Breast epithelium (tissue), 4 donors: ENCODE measurements at regions not wholly inside any gene's neighbourhood (a gene's known extent, or its start where the extent isn't known, plus 50 kb on each side); places are given as distances from the start of the nearest gene placed in this dataset.
A peak's percentile ranks its signal among the peaks of the same experiment; 100 is the strongest.

Experiments used
- DNase-seq, 2 donors: peaks; one replicate each; pipeline ENCODE4 v3.0.0-alpha.2; 2019; ENCODE audit warnings: low spot score in 2 of 2
- H3K27ac ChIP-seq, 2 donors: fragments of 200-600 bp; sonication (generic) in 1 of 2; one replicate each; pipeline ENCODE4 v1.5.1; 2016 to 2019; ENCODE audit warnings: mild to moderate bottlenecking in 1 of 2
- H3K27me3 ChIP-seq, 2 donors: fragments of 200-600 bp; sonication (generic) in 1 of 2; one replicate each; pipeline versions ENCODE4 v1.5.1 to v1.6.0; 2017 to 2019; ENCODE audit warnings: control low read depth in 1 of 2, mild to moderate bottlenecking in 1 of 2
- H3K36me3 ChIP-seq: fragments of 200-600 bp; one replicate; pipeline ENCODE4 v1.5.1; 2019
- H3K4me1 ChIP-seq, 2 donors: fragments of 200-600 bp; sonication (generic); one replicate each; pipeline ENCODE4 v1.5.1; 2016 to 2019; ENCODE audit warnings: control low read depth in 1 of 2
- H3K4me3 ChIP-seq, 3 donors: fragments of 200-600 bp; sonication (generic); 1 replicate in 2 of 3; 2 replicates in 1 of 3; pipeline ENCODE4 v1.5.1; 2016 to 2019; ENCODE audit warnings: mild to moderate bottlenecking in 3 of 3, moderate library complexity in 2 of 3
- H3K9me3 ChIP-seq, 2 donors: fragments of 200-600 bp; sonication (generic) in 1 of 2; one replicate each; pipeline ENCODE4 v1.5.1; 2016 to 2019; ENCODE audit warnings: control low read depth in 1 of 2
- POLR2A ChIP-seq: fragments of 450-650 bp; IDR thresholded peaks from one replicate; pipeline ENCODE4 v1.6.1; 2016; ENCODE audit warnings: antibody characterized with exemption, mild to moderate bottlenecking, moderate library complexity
- POLR2AphosphoS5 ChIP-seq, 3 donors: sonication (generic); formaldehyde crosslinking; IDR thresholded peaks; one replicate each; pipeline ENCODE4 v1.6.1; 2017; ENCODE audit warnings: antibody characterized with exemption in 3 of 3
- intact Hi-C: fragments of 100-400 bp; cut with DNase I; formaldehyde crosslinking; loops from one replicate; pipeline ENCODE4 v1.15.1; 2023; ENCODE audit warnings: low total_unique reads
- TF ChIP-seq, protein P1 (sequence below), 3 donors: fragments of 450-650 bp; IDR thresholded peaks; one replicate each; pipeline ENCODE4 v1.5.1; 2016 to 2017; ENCODE audit warnings: antibody characterized with exemption in 3 of 3, mild to moderate bottlenecking in 3 of 3, moderate library complexity in 3 of 3

DNA sequence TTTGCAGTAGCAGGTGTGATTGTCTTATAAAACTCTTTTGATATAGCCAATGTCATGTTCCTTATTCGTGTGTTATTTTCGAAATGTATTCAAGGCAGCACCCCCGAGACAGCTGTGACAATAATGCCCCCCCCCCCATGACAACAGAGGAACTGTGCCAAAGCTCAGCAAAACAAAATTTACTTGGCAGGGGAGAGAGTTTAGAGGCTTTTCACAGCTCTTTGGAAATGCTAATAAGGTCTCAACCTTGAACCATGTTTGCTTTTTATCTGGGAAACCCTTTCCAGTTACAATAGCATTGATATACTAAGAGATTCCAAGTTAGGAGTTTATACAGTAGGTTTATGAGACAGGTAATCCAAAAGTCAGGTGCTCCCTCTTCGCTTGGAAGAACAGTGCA is 56.4 kb upstream of the USP44 start:
- DNase-seq: no peak
- TF ChIP-seq, protein P1, sequence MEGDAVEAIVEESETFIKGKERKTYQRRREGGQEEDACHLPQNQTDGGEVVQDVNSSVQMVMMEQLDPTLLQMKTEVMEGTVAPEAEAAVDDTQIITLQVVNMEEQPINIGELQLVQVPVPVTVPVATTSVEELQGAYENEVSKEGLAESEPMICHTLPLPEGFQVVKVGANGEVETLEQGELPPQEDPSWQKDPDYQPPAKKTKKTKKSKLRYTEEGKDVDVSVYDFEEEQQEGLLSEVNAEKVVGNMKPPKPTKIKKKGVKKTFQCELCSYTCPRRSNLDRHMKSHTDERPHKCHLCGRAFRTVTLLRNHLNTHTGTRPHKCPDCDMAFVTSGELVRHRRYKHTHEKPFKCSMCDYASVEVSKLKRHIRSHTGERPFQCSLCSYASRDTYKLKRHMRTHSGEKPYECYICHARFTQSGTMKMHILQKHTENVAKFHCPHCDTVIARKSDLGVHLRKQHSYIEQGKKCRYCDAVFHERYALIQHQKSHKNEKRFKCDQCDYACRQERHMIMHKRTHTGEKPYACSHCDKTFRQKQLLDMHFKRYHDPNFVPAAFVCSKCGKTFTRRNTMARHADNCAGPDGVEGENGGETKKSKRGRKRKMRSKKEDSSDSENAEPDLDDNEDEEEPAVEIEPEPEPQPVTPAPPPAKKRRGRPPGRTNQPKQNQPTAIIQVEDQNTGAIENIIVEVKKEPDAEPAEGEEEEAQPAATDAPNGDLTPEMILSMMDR (IDR thresholded peaks at IDR 0.05): no peak
- no peak for TF ChIP-seq POLR2AphosphoS5 (IDR thresholded peaks at IDR 0.05)
- no peak for TF ChIP-seq POLR2A
- H3K36me3 ChIP-seq: no peaks in the 10 kb centered on the region
- H3K9me3 ChIP-seq: no peaks in the 10 kb centered on the region
- H3K4me1 ChIP-seq: no peaks in the 10 kb centered on the region
- H3K27me3 ChIP-seq: no peaks in the 10 kb centered on the region
- no peak overlapping the region for H3K4me3 ChIP-seq
- intact Hi-C loops: no loop called here
- H3K27ac ChIP-seq: peak overlapping the region in 1 of 2 donors; percentile 52

DNA sequence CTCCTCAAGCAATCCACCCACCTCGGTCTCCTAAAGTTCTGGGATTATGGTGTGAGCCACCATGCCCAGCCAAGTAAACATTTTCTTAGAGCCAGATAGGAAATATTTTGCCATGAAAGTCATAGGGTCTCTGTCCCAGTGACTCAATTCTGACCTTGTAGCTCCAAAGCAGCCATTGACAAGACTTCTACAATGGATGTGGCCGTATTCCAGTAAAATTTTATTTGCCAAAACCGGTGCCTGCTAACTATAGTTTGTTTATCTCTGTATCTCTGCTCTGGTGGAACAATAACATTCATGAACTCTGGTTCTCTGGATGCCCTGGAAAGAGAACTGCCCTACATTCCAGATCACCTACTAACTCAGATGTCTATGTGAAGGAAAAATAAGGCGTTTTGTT is 54.6 kb upstream of the USP44 start:
- Histone ChIP-seq H3K4me3 (no peak overlapping the region), H3K27me3 (no peaks in the 10 kb centered on the region), H3K36me3 (no peaks in the 10 kb centered on the region), H3K9me3 (no peaks in the 10 kb centered on the region), H3K4me1 (no peaks in the 10 kb centered on the region), H3K27ac (peak overlapping the region in 1 of 2 donors; percentile 64)
- TF ChIP-seq POLR2A (no peak), POLR2AphosphoS5 (IDR thresholded peaks at IDR 0.05) (no peak)
- TF ChIP-seq, protein P1 (IDR thresholded peaks at IDR 0.05): no peak
- DNase-seq: no peak
- intact Hi-C loops: no loop called here

DNA sequence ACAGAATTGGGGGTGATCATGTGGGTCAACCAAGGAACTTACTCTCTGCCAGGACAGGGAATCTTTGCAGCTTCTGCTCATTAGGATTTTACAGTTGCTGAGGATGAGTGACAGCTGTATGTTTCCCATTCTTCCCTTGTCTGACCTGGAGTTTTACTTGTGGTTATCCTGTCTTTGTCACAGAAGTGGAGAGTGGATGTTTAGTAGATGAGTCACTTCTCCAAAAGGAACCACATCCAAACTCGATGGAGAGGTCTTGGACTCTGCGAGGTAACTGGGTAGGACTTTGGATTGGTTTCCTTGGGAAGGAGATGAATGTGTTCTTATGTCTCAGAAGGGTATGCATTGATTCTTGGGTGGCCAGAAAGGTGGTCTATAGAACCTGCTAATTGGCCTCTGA is 53.8 kb upstream of the USP44 start:
- Histone ChIP-seq H3K27me3 (no peaks in the 10 kb centered on the region), H3K27ac (peak overlapping the region in 1 of 2 donors; percentile 64), H3K9me3 (no peaks in the 10 kb centered on the region), H3K4me3 (no peak overlapping the region), H3K36me3 (no peaks in the 10 kb centered on the region), H3K4me1 (no peaks in the 10 kb centered on the region)
- no peak for TF ChIP-seq POLR2A
- TF ChIP-seq, protein P1 (IDR thresholded peaks at IDR 0.05): no peak
- no peak for TF ChIP-seq POLR2AphosphoS5 (IDR thresholded peaks at IDR 0.05)
- no peak for DNase-seq
- intact Hi-C loops: no loop called here

DNA sequence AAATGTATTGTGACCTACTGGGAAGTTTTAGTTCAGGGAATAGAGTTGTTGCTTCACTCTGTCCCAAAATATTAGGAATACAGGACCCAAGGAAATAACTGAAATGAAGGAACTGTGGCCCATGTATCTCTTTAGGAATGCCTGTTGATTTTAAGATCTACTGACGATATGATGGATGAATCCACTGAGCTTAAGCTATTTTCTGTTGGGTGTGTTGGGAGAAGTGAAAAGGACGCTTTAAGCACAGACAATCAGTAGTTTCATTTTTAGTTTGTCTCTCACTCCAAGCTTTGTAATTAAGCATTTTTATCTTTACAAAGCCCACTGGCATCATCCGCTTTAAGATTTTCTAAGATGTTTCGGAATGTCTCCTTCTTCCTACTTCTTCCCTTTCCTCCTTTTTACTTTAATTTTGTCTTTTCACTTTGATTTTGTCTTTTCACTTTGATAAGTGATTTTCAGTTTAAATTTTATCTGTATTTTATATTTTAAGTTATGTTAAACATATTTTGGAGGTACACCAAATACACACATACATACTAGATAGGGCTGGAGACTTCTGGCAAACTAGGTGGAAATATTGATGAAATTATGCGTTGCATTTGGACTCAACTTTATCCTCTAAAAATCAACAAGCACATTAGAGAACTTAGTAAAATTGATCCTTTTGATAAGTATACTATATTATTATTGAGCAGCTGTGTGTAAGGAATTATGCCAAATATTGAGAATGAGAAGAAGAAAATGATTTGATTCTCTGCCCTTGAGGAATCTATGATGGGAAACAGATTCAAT is 52.3 kb upstream of the USP44 start:
- H3K36me3 ChIP-seq: no peaks in the 10 kb centered on the region
- H3K27ac ChIP-seq: no peak overlapping the region
- H3K4me3 ChIP-seq: no peak overlapping the region
- TF ChIP-seq POLR2A: no peak
- TF ChIP-seq POLR2AphosphoS5 (IDR thresholded peaks at IDR 0.05): no peak
- TF ChIP-seq, protein P1 (IDR thresholded peaks at IDR 0.05): no peak
- DNase-seq: no peak
- no peaks in the 10 kb centered on the region for H3K9me3 ChIP-seq
- H3K4me1 ChIP-seq: no peaks in the 10 kb centered on the region
- intact Hi-C loops: no loop called here
- H3K27me3 ChIP-seq: no peaks in the 10 kb centered on the region

DNA sequence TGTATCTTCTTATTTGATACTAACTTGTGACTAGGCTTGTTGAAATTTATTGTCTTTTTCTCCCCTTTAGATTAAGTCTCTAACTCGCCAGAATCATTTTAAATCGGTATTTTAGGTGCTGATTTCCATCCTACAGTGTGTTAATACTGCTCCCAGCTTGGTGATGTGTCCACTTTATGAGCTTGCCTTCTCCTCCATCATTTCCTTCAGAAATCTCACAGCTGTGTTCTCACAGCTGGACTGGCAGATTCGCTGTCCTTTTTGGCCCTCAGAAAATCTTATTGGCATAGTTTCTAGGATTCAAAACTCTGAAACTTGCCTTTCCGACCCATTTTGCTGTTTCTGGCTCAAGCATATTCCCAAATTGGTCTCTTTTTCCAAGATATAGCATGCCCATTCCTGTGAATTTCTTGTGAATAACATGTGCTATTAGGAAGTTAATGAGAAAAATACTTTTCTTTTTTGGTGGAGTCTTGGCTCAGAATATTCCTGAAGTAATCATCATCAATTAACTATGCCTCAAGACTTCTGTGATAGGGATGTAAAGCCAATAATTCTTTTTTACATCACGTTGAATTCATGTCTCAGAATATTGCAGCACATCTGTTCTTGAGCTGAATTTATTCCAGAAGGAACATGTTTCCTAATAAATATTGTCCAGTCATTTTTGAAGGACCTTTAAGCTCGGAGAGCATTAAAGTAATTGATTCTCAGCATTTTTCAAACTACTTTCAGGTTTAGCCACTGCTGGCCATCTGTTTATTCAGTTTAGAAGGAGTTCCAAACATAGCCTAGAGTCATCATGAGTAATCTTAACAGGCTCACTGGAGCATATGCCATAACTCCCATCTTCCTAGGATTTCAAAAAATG is 50.0 kb upstream of the USP44 start:
- intact Hi-C loops: no loop called here

More for the DNA sequence above, 50.0 kb upstream of the USP44 start:
- Histone ChIP-seq H3K27ac (no peak overlapping the region), H3K4me3 (no peak overlapping the region), H3K9me3 (no peaks in the 10 kb centered on the region), H3K36me3 (no peaks in the 10 kb centered on the region), H3K4me1 (no peaks in the 10 kb centered on the region), H3K27me3 (no peaks in the 10 kb centered on the region)
- TF ChIP-seq POLR2A: no peak
- no peak for TF ChIP-seq POLR2AphosphoS5 (IDR thresholded peaks at IDR 0.05)
- DNase-seq: no peak
